ENCODE measurements at regions not wholly inside any gene's neighbourhood (a gene's known extent, or its start where the extent isn't known, plus 50 kb on each side); places are given as distances from the start of the nearest gene placed in this dataset.

GRCh38 chr21:31501926-31502325, 157.6 kb upstream of the SOD1 start:
- TF ChIP-seq CTCF (IDR thresholded peaks at IDR 0.05): no peak
- no peak for TF ChIP-seq POLR2AphosphoS5 (IDR thresholded peaks at IDR 0.05; ENCODE audit: low read depth, low read length)
- TF ChIP-seq REST (IDR thresholded peaks at IDR 0.05; ENCODE audit: insufficient read depth in 1 of 2, low read depth in 2 of 2, low read length in 1 of 2): no peak
- no peak for TF ChIP-seq SIN3A (IDR thresholded peaks at IDR 0.05; ENCODE audit: borderline replicate concordance, insufficient read depth, low read depth, low read length)
